Transverse colon (tissue), 4 donors: ENCODE measurements at regions not wholly inside any gene's neighbourhood (a gene's known extent, or its start where the extent isn't known, plus 50 kb on each side); places are given as distances from the start of the nearest gene placed in this dataset.

Experiments
- CTCF ChIP-seq, 5 experiments: fragments of 200-600 bp in 3 of 5; fragments of 450-650 bp in 2 of 5; sonication (generic) in 3 of 5; IDR thresholded peaks; 1 replicate in 2 of 5; 2 replicates in 3 of 5; pipeline ENCODE4 v1.5.1; 2016 to 2017; ENCODE audit warnings: antibody characterized with exemption in 5 of 5, inconsistent platforms in 3 of 5, mild to moderate bottlenecking in 2 of 5, moderate library complexity in 1 of 5
- POLR2A ChIP-seq: fragments of 450-650 bp; IDR thresholded peaks from one replicate; pipeline ENCODE4 v1.6.1; 2016; ENCODE audit warnings: antibody characterized with exemption, mild to moderate bottlenecking, moderate library complexity
- POLR2AphosphoS5 ChIP-seq, 3 donors: sonication (generic); formaldehyde crosslinking; IDR thresholded peaks; one replicate each; pipeline ENCODE4 v1.6.1; 2016; ENCODE audit warnings: antibody characterized with exemption in 3 of 3

- no peak for TF ChIP-seq CTCF (IDR thresholded peaks at IDR 0.05)
- TF ChIP-seq POLR2AphosphoS5 (IDR thresholded peaks at IDR 0.05) = no peak
- no peak for TF ChIP-seq POLR2A
Observed at GRCh38 chr11:23687991-23688390, 808.9 kb upstream of the LUZP2 start.
